ENCODE measurements at regions not wholly inside any gene's neighbourhood (a gene's known extent, or its start where the extent isn't known, plus 50 kb on each side); places are given as distances from the start of the nearest gene placed in this dataset.
"Not testable (repeated sequence)": the region's sequence is repeated elsewhere in the genome, so short reads cannot be mapped to it uniquely, and the experiment has no call there.

- no peak for DNase-seq (ENCODE audit: low read depth in 3 of 3)
Measured at GRCh38 chr2:173467751-173468150, 113.1 kb downstream of the CDCA7 start.

- DNase-seq (ENCODE audit: low read depth in 3 of 3) = no peak
Measured at GRCh38 chr2:173468266-173468793, 113.7 kb downstream of the CDCA7 start.

- no peak for DNase-seq (ENCODE audit: low read depth in 3 of 3)
Measured at GRCh38 chr2:173472112-173472511, 117.4 kb downstream of the CDCA7 start.

GRCh38 chr2:173483137-173483536, 128.5 kb downstream of the CDCA7 start:
- DNase-seq (ENCODE audit: low read depth in 3 of 3) = no peak

GRCh38 chr2:173488861-173489260, 134.2 kb downstream of the CDCA7 start:
- DNase-seq (ENCODE audit: low read depth in 3 of 3) = no peak

GRCh38 chr2:173491418-173491817, 136.7 kb downstream of the CDCA7 start:
- no peak for DNase-seq (ENCODE audit: low read depth in 3 of 3)

- no peak for DNase-seq (ENCODE audit: low read depth in 3 of 3)
Measured at GRCh38 chr2:173493874-173494273, 139.2 kb downstream of the CDCA7 start.

- DNase-seq (ENCODE audit: low read depth in 3 of 3) = no peak
Measured at GRCh38 chr2:173496746-173497145, 142.1 kb downstream of the CDCA7 start.

GRCh38 chr2:173500953-173501352, 146.3 kb downstream of the CDCA7 start:
- DNase-seq (ENCODE audit: low read depth in 3 of 3) = no peak

GRCh38 chr2:173502296-173502695, 147.6 kb downstream of the CDCA7 start:
- DNase-seq (ENCODE audit: low read depth in 3 of 3) = no peak

GRCh38 chr2:173511357-173511756, 156.7 kb downstream of the CDCA7 start:
- no peak for DNase-seq (ENCODE audit: low read depth in 3 of 3)

GRCh38 chr2:173511942-173512341, 157.3 kb downstream of the CDCA7 start:
- no peak for DNase-seq (ENCODE audit: low read depth in 3 of 3)

- no peak for DNase-seq (ENCODE audit: low read depth in 3 of 3)
Measured at GRCh38 chr2:173513107-173513727, 158.5 kb downstream of the CDCA7 start.

GRCh38 chr2:173520918-173521317, 166.2 kb downstream of the CDCA7 start:
- no peak for DNase-seq (ENCODE audit: low read depth in 3 of 3)

- DNase-seq (ENCODE audit: low read depth in 3 of 3) = no peak
Measured at GRCh38 chr2:173521450-173522192, 166.9 kb downstream of the CDCA7 start.

GRCh38 chr2:173523497-173523896, 168.8 kb downstream of the CDCA7 start:
- no peak for DNase-seq (ENCODE audit: low read depth in 3 of 3)

GRCh38 chr2:173524256-173524955, 169.7 kb downstream of the CDCA7 start:
- no peak for DNase-seq (ENCODE audit: low read depth in 3 of 3)

GRCh38 chr2:173532732-173533531, 178.3 kb downstream of the CDCA7 start:
- not testable (repeated sequence) for DNase-seq (ENCODE audit: low read depth in 3 of 3)

- DNase-seq (ENCODE audit: low read depth in 3 of 3) = no peak
Measured at GRCh38 chr2:173537694-173538093, 183.0 kb downstream of the CDCA7 start.

- no peak for DNase-seq (ENCODE audit: low read depth in 3 of 3)
Measured at GRCh38 chr2:173539615-173540014, 184.9 kb downstream of the CDCA7 start.

GRCh38 chr2:173544641-173545363, 190.1 kb downstream of the CDCA7 start:
- no peak for DNase-seq (ENCODE audit: low read depth in 3 of 3)
